Panc1 (cell line): ENCODE measurements at regions not wholly inside any gene's neighbourhood (a gene's known extent, or its start where the extent isn't known, plus 50 kb on each side); places are given as distances from the start of the nearest gene placed in this dataset.

Experiments used
- ATAC-seq: fragments of 200-7000 bp; cut with Tn5 transposase; 2 replicates; pipeline ENCODE4 v1.9.1; 2020; ENCODE audit warnings: mild to moderate bottlenecking, moderate library complexity
- BruUV-seq: library from RNA; stranded (reverse); fragments of 400-500 nt; replicated peaks from 2 replicates; lab custom pipeline; 2021; lab: Mats Ljungman, UMichigan
- CTCF ChIA-PET: fragments of 300-600 bp; sonication (Branson Sonifier 250); formaldehyde crosslinking; loops from one replicate; lab custom pipeline; 2022; ENCODE audit warnings: antibody characterized with exemption; lab: Charles Lee
- POLR2A ChIA-PET: fragments of 300-600 bp; sonication (Branson Sonifier 250); formaldehyde crosslinking; loops from one replicate; lab custom pipeline; 2022; ENCODE audit warnings: antibody characterized with exemption; lab: Charles Lee
- DNase-seq: peaks from one replicate; pipeline ENCODE4 v3.0.0-alpha.2; 2010; ENCODE audit warnings: low read depth, low spot score
- H3K27ac ChIP-seq: 2 replicates; pipeline ENCODE4 v1.5.1; 2011; ENCODE audit warnings: mild to moderate bottlenecking, low read length, inconsistent platforms
- H3K27me3 ChIP-seq: fragments of 200-500 bp; sonication (Bioruptor generic); 2 replicates; pipeline ENCODE4 v1.6.0; 2014; ENCODE audit warnings: low read length, inconsistent platforms; ENCODE audit not compliant: control insufficient read depth, insufficient read depth
- H3K36me3 ChIP-seq: fragments of 200-500 bp; sonication (Bioruptor generic); 2 replicates; pipeline ENCODE4 v1.5.1; 2014; ENCODE audit warnings: inconsistent platforms, mild to moderate bottlenecking, low read length, moderate library complexity; ENCODE audit not compliant: control insufficient read depth, insufficient read depth
- H3K4me1 ChIP-seq: 2 replicates; pipeline ENCODE4 v1.5.1; 2011; ENCODE audit warnings: inconsistent platforms, mild to moderate bottlenecking, low read length, moderate library complexity; ENCODE audit not compliant: control insufficient read depth, insufficient read depth
- H3K4me3 ChIP-seq, 2 experiments: 2 replicates each; pipeline ENCODE4 v1.5.1; 2011 to 2012; ENCODE audit warnings: low read depth in 2 of 2, low read length in 2 of 2, mild to moderate bottlenecking in 2 of 2, inconsistent platforms in 1 of 2, moderate library complexity in 1 of 2
- H3K9me3 ChIP-seq: fragments of 200-500 bp; sonication (Bioruptor generic); 2 replicates; pipeline ENCODE4 v1.5.1; 2014; ENCODE audit warnings: low read depth, mild to moderate bottlenecking, inconsistent platforms, low read length, moderate library complexity; ENCODE audit not compliant: control insufficient read depth, insufficient read depth
- CTCF ChIP-seq: fragments of 450-650 bp; IDR thresholded peaks from 2 replicates; pipeline ENCODE4 v1.5.1; 2017; ENCODE audit warnings: mild to moderate bottlenecking
- POLR2AphosphoS5 ChIP-seq: IDR thresholded peaks from 2 replicates; pipeline ENCODE4 v1.6.1; 2012; ENCODE audit warnings: mild to moderate bottlenecking, low read depth, low read length, moderate library complexity
- SIN3A ChIP-seq: IDR thresholded peaks from 2 replicates; pipeline ENCODE4 v1.6.1; 2012; ENCODE audit warnings: low read depth, mild to moderate bottlenecking, low read length, moderate library complexity, borderline replicate concordance; ENCODE audit not compliant: insufficient read depth
- TCF7L2 ChIP-seq: IDR thresholded peaks from 2 replicates; pipeline ENCODE4 v1.6.1; 2011; ENCODE audit warnings: mild to moderate bottlenecking, low read depth, low read length, inconsistent platforms
- in situ Hi-C: cut with HindIII; loops from 2 replicates; pipeline ENCODE4 v1.10.0; 2016; ENCODE audit warnings: low sequenced_read_pairs, low pct_unique_long_range_greater_than_20kb
- intact Hi-C: fragments of 100-400 bp; cut with micrococcal nuclease; formaldehyde crosslinking; loops from one replicate; pipeline ENCODE4 v1.10.0; 2022; ENCODE audit not compliant: unreplicated experiment
- TF ChIP-seq, protein P1 (sequence below), 2 experiments: IDR thresholded peaks; 2 replicates each; pipeline ENCODE4 v1.6.1; 2011 to 2012; ENCODE audit warnings: low read depth in 2 of 2, control low read depth in 1 of 2, low read length in 1 of 2, mild to moderate bottlenecking in 1 of 2, moderate library complexity in 1 of 2; ENCODE audit not compliant: insufficient read depth in 1 of 2

- Histone ChIP-seq H3K9me3 (peaks cover 21% of the 10 kb centered on the region; the same call in 1 of the 2 replicates), H3K4me3 (no peak overlapping the region), H3K27me3 (no peaks in the 10 kb centered on the region), H3K4me1 (no peaks in the 10 kb centered on the region), H3K36me3 (no peaks in the 10 kb centered on the region), H3K27ac (no peak overlapping the region)
- no peak for TF ChIP-seq CTCF
- TF ChIP-seq SIN3A: no peak
- no peak for TF ChIP-seq POLR2AphosphoS5
- TF ChIP-seq, protein P1, sequence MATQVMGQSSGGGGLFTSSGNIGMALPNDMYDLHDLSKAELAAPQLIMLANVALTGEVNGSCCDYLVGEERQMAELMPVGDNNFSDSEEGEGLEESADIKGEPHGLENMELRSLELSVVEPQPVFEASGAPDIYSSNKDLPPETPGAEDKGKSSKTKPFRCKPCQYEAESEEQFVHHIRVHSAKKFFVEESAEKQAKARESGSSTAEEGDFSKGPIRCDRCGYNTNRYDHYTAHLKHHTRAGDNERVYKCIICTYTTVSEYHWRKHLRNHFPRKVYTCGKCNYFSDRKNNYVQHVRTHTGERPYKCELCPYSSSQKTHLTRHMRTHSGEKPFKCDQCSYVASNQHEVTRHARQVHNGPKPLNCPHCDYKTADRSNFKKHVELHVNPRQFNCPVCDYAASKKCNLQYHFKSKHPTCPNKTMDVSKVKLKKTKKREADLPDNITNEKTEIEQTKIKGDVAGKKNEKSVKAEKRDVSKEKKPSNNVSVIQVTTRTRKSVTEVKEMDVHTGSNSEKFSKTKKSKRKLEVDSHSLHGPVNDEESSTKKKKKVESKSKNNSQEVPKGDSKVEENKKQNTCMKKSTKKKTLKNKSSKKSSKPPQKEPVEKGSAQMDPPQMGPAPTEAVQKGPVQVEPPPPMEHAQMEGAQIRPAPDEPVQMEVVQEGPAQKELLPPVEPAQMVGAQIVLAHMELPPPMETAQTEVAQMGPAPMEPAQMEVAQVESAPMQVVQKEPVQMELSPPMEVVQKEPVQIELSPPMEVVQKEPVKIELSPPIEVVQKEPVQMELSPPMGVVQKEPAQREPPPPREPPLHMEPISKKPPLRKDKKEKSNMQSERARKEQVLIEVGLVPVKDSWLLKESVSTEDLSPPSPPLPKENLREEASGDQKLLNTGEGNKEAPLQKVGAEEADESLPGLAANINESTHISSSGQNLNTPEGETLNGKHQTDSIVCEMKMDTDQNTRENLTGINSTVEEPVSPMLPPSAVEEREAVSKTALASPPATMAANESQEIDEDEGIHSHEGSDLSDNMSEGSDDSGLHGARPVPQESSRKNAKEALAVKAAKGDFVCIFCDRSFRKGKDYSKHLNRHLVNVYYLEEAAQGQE (IDR thresholded peaks at IDR 0.05; ENCODE audit: insufficient read depth in 1 of 2, low read depth in 2 of 2, low read length in 1 of 2): no peak
- no peak for TF ChIP-seq TCF7L2
- intact Hi-C loops: no loop called here
- DNase-seq (no peak), ATAC-seq (no peak)
- in situ Hi-C loops: no loop called here
- ChIA-PET POLR2A (no interaction called here), CTCF (no interaction called here)
- BruUV-seq: no TSS peak
Measured at GRCh38 chr7:41758321-41758720, 55.4 kb upstream of the INHBA start.

DNA sequence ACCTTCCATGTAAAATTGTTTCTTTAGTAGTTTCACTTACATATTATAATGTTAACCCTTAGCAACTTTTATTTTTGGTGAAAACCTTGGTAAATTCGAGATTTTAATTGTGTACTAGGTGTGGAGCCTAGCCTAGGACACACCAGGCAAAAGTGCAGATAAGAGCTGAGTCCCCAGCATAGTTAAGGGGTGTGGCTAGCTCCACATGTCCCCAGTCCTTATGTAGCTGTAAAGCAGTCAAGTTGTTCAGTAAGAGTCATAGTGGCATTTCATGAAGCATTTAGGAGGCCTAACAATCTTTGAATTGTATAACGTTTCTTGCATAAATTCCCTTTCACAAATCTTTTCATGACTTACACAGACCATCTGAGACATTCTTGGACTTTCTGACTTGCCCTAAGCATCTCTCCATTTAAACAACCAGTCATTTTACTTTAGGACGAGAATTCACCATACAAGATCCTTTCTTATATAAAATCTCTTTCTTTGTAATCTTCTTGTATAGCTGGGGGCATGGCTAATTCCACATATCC lies 53.8 kb upstream of the INHBA start:
- DNase-seq (no peak), ATAC-seq (no peak)
- TF ChIP-seq, protein P1 (IDR thresholded peaks at IDR 0.05; ENCODE audit: insufficient read depth in 1 of 2, low read depth in 2 of 2, low read length in 1 of 2): no peak
- TF ChIP-seq POLR2AphosphoS5: no peak
- no peak for TF ChIP-seq SIN3A
- TF ChIP-seq CTCF: no peak
- TF ChIP-seq TCF7L2: no peak
- in situ Hi-C loops (no loop called here), intact Hi-C loops (no loop called here)
- Histone ChIP-seq H3K4me1 (no peaks in the 10 kb centered on the region), H3K27ac (no peak overlapping the region), H3K9me3 (peaks cover 21% of the 10 kb centered on the region; the same call in 1 of the 2 replicates), H3K36me3 (no peaks in the 10 kb centered on the region), H3K4me3 (no peak overlapping the region), H3K27me3 (no peaks in the 10 kb centered on the region)
- no TSS peak for BruUV-seq
- CTCF ChIA-PET: no interaction called here
- POLR2A ChIA-PET: no interaction called here
